ENCODE measurements at regions not wholly inside any gene's neighbourhood (a gene's known extent, or its start where the extent isn't known, plus 50 kb on each side); places are given as distances from the start of the nearest gene placed in this dataset.

DNA sequence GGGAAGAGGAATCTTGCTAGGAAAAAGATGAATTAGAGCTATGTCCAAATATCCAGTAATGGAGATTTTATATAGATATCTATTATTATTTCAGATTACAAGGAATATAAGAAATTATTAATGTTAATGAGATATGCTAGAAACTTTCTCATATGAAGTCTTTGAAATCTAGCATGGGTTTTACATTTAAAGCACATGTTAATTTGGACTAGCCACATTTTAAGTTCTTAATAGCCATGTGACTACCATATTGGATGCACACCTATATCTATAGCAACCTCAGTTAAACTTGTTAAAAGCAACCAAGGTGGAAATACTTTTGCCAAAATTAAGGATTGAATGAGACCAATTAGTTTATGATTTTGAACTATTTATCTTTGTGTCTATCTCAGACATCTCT lies 86.7 kb upstream of the CNTNAP4 start:
- in situ Hi-C loops (cut with HindIII; ENCODE audit: low pct_unique_long_range_greater_than_20kb, low sequenced_read_pairs) (no loop called here), intact Hi-C loops (cut with micrococcal nuclease; ENCODE audit: unreplicated experiment) (no loop called here)
- POLR2A ChIA-PET: no interaction called here
- H3K27ac ChIP-seq (ENCODE audit: low read length): no peak overlapping the region
- no peaks in the 10 kb centered on the region for H3K36me3 ChIP-seq (ENCODE audit: control insufficient read depth, insufficient read depth, low read length)
- BruUV-seq (replicated peaks): no TSS peak
- CTCF ChIA-PET: no interaction called here
- no peaks in the 10 kb centered on the region for H3K4me1 ChIP-seq (ENCODE audit: control insufficient read depth, insufficient read depth, low read length)
- no peaks in the 10 kb centered on the region for H3K9me3 ChIP-seq (ENCODE audit: control insufficient read depth, insufficient read depth, low read depth, low read length)
- H3K27me3 ChIP-seq (ENCODE audit: control insufficient read depth, insufficient read depth, low read length): no peaks in the 10 kb centered on the region
- ATAC-seq (no peak), DNase-seq (ENCODE audit: low read depth, low spot score) (no peak)
- H3K4me3 ChIP-seq (ENCODE audit: low read depth in 2 of 2, low read length in 2 of 2): no peak overlapping the region
- TF ChIP-seq TCF7L2 (IDR thresholded peaks at IDR 0.05; ENCODE audit: low read depth, low read length) (no peak), SIN3A (IDR thresholded peaks at IDR 0.05; ENCODE audit: borderline replicate concordance, insufficient read depth, low read depth, low read length) (no peak), POLR2AphosphoS5 (IDR thresholded peaks at IDR 0.05; ENCODE audit: low read depth, low read length) (no peak)
- TF ChIP-seq, protein P1, sequence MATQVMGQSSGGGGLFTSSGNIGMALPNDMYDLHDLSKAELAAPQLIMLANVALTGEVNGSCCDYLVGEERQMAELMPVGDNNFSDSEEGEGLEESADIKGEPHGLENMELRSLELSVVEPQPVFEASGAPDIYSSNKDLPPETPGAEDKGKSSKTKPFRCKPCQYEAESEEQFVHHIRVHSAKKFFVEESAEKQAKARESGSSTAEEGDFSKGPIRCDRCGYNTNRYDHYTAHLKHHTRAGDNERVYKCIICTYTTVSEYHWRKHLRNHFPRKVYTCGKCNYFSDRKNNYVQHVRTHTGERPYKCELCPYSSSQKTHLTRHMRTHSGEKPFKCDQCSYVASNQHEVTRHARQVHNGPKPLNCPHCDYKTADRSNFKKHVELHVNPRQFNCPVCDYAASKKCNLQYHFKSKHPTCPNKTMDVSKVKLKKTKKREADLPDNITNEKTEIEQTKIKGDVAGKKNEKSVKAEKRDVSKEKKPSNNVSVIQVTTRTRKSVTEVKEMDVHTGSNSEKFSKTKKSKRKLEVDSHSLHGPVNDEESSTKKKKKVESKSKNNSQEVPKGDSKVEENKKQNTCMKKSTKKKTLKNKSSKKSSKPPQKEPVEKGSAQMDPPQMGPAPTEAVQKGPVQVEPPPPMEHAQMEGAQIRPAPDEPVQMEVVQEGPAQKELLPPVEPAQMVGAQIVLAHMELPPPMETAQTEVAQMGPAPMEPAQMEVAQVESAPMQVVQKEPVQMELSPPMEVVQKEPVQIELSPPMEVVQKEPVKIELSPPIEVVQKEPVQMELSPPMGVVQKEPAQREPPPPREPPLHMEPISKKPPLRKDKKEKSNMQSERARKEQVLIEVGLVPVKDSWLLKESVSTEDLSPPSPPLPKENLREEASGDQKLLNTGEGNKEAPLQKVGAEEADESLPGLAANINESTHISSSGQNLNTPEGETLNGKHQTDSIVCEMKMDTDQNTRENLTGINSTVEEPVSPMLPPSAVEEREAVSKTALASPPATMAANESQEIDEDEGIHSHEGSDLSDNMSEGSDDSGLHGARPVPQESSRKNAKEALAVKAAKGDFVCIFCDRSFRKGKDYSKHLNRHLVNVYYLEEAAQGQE (IDR thresholded peaks at IDR 0.05; ENCODE audit: insufficient read depth in 1 of 2, low read depth in 2 of 2, low read length in 1 of 2): no peak
- TF ChIP-seq, protein P2, sequence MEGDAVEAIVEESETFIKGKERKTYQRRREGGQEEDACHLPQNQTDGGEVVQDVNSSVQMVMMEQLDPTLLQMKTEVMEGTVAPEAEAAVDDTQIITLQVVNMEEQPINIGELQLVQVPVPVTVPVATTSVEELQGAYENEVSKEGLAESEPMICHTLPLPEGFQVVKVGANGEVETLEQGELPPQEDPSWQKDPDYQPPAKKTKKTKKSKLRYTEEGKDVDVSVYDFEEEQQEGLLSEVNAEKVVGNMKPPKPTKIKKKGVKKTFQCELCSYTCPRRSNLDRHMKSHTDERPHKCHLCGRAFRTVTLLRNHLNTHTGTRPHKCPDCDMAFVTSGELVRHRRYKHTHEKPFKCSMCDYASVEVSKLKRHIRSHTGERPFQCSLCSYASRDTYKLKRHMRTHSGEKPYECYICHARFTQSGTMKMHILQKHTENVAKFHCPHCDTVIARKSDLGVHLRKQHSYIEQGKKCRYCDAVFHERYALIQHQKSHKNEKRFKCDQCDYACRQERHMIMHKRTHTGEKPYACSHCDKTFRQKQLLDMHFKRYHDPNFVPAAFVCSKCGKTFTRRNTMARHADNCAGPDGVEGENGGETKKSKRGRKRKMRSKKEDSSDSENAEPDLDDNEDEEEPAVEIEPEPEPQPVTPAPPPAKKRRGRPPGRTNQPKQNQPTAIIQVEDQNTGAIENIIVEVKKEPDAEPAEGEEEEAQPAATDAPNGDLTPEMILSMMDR (IDR thresholded peaks at IDR 0.05): no peak

DNA sequence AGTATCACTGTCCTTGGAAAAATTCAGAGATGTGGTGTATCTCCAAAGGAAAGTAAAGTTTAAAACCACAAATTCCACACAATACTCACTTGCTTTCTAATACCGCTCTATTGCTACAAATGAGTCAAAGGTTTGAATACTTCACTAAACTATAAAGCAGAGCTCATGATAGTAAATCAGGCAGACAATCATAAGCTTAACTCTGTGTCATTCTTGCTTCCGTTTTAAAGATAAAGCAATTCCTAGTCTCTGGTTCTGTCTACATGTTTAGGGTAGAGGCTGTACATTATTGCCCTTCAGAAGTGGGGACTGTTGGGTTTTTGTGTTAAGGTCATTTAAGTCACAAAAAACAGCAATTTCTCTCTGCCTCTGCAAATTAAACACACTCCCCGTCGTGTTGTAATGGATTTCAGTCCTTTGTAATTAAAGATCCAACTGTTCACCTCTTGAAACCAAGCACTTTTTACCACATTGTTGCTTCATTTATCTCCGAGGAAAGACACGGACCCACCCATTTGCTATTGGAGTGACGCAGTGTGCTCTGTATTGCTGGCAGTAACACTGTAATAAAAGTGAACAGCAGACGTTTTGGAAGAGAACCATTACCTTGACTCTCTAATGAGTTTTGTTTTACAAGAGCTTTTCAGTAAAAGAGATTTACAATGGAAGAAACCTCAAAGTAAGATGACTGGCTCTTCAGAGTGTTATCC lies 83.1 kb upstream of the CNTNAP4 start:
- no peak overlapping the region for H3K27ac ChIP-seq (ENCODE audit: low read length)
- no peaks in the 10 kb centered on the region for H3K27me3 ChIP-seq (ENCODE audit: control insufficient read depth, insufficient read depth, low read length)
- no TSS peak for BruUV-seq (replicated peaks)
- no peak for DNase-seq (ENCODE audit: low read depth, low spot score)
- ChIA-PET CTCF (no interaction called here), POLR2A (no interaction called here)
- intact Hi-C loops (cut with micrococcal nuclease; ENCODE audit: unreplicated experiment) (no loop called here), in situ Hi-C loops (cut with HindIII; ENCODE audit: low pct_unique_long_range_greater_than_20kb, low sequenced_read_pairs) (no loop called here)
- no peaks in the 10 kb centered on the region for H3K4me1 ChIP-seq (ENCODE audit: control insufficient read depth, insufficient read depth, low read length)
- H3K36me3 ChIP-seq (ENCODE audit: control insufficient read depth, insufficient read depth, low read length): no peaks in the 10 kb centered on the region
- H3K9me3 ChIP-seq (ENCODE audit: control insufficient read depth, insufficient read depth, low read depth, low read length): no peaks in the 10 kb centered on the region
- TF ChIP-seq, protein P1 (IDR thresholded peaks at IDR 0.05; ENCODE audit: insufficient read depth in 1 of 2, low read depth in 2 of 2, low read length in 1 of 2): no peak
- no peak for TF ChIP-seq TCF7L2 (IDR thresholded peaks at IDR 0.05; ENCODE audit: low read depth, low read length)
- TF ChIP-seq SIN3A (IDR thresholded peaks at IDR 0.05; ENCODE audit: borderline replicate concordance, insufficient read depth, low read depth, low read length): no peak
- TF ChIP-seq POLR2AphosphoS5 (IDR thresholded peaks at IDR 0.05; ENCODE audit: low read depth, low read length): no peak
- TF ChIP-seq, protein P2 (IDR thresholded peaks at IDR 0.05): no peak
- ATAC-seq: no peak
- no peak overlapping the region for H3K4me3 ChIP-seq (ENCODE audit: low read depth in 2 of 2, low read length in 2 of 2)
